ENCODE measurements at regions not wholly inside any gene's neighbourhood (a gene's known extent, or its start where the extent isn't known, plus 50 kb on each side); places are given as distances from the start of the nearest gene placed in this dataset.
"Not testable (repeated sequence)": the region's sequence is repeated elsewhere in the genome, so short reads cannot be mapped to it uniquely, and the experiment has no call there.

DNA sequence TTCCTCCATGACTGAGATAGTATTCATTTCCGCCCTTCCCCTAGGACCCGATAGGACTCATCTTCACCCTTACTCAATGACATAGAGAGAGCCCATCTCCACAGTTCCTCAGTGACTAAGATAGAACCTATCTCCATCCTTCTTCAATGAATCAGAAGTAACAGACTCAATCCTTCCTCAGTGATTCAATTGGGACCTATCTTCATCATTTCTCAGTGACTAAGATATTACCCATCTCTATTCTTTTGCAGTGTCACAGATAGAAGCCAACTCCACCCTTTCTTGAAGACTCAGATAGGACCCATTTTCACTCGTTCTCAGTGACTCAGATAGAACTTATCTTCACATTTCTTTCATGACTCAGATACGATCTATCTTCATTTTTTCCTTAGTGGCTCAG lies 164.6 kb downstream of the FBXO4 start:
- no peak for DNase-seq (ENCODE audit: low spot score)

DNA sequence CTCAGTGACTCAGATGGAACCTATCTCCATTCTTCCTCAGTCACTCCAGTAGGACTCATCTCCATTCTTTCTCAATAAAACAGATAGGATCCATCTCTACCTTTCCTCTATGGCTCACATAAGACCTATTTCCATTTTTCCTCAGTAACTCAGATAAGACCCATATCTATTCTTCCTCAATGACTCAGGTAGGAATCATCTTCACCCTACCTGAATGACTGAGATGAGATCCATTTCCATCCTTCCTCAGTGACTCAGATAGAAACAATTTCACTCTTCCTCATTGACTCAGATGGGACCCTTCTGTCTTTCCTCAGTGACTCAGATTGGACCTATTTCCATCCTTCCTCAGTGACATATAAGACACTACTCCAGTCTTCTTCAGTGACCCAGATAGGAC lies 165.1 kb downstream of the FBXO4 start:
- no peak for DNase-seq (ENCODE audit: low spot score)

DNA sequence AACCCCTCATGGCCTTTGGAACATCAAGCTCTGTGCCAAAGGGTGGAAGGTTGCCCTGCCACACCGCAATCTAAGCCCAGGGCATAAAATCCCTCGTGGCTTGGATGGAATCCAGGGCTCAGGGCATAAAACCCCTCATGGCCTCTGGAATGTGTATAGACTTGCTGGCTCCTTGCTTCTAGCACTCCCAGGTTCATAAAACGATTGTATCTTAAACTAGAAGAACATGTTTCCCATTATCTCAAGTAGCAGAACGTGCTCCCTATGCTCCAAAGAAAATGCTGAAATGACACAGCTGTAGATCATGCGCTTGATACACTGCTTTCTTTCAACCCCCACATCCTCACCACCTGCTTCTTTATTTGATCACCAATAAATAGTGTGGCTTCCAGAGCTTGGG lies 174.8 kb downstream of the FBXO4 start:
- DNase-seq (ENCODE audit: low spot score) = not testable (repeated sequence)

DNA sequence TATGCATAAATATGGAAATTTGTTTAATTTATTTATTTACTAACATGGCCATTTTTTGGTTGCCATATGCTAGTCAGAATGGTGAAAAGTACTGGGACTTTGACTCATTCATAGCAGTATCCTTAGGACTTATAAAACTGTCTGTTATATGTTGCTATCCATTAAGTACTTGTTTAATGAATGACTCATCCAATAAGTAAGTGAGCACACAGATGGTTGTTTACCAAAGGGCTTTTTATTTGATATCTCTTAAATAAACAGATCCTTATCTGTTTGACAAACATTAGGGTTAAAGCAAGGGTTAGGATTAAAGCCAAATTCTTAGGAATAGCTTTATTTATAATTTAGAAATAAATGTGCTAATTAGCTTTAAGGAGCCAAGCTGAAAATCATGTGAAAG lies 183.4 kb downstream of the FBXO4 start:
- peak; percentile 14 for DNase-seq (ENCODE audit: low spot score)

DNA sequence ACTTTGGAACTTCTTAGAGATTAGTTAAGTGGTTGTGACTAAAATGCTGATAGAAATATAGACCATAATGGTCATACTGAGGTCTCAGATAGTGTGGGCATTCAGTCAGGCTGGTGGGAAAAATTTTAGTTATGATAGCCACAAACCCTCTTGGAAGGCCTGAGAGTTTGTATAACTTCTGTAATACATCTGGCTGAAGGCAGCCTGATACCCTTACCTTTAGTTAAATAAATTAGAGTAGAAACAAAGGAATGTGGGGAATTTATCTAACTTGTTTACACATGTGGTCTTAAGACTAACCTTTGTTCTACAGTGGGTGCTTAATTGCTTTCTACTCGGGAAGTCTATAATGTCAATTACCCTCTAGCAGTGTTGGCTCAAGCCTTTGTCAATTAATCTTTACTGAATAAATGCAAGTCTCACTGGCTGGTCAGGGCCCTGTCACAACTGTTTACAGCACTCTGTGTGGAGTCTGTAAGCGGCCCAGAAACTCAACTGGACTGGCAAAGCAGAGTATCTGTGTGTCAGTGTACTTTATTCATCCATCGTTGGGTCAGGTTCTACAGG lies 184.0 kb downstream of the FBXO4 start:
- peak; percentile 17 for DNase-seq (ENCODE audit: low spot score)

DNA sequence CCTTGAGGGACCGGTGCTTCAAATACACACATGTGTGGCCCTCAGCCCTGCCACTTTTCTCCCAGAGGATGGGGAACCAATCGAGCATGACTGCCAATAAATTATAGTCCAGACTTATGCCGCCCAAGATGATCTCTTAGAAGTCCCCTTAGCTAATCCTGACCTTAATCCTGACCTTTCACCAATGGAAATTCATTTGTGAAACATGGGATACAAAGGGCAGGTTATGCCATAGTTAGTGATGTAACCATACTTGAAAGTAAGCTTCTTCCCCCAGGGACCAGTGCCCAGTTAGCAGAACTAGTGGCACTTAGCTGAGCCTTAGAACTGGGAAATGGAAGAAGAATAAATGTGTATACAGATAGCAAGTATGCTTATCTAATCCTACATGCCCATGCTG lies 190.6 kb downstream of the FBXO4 start:
- not testable (repeated sequence) for DNase-seq (ENCODE audit: low spot score)

DNA sequence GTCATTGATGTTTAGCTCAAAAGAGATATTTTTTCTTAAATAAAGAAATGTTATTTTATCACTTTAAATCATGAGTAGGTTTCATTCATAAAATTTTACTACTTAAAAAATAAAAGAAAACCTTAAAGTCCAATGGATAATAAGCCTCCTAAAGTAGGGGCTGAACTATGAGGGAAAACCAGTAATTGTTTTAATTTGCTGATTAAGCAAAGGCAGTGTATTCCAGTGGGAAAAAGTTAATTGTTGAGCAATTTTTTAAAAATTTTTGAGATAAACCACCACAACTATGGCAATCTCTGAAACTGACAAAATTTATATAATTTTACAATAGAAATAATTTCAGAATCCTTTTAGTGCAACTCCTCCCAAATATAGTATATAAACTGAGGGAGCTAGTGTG lies 195.0 kb downstream of the FBXO4 start:
- no peak for DNase-seq (ENCODE audit: low spot score)

DNA sequence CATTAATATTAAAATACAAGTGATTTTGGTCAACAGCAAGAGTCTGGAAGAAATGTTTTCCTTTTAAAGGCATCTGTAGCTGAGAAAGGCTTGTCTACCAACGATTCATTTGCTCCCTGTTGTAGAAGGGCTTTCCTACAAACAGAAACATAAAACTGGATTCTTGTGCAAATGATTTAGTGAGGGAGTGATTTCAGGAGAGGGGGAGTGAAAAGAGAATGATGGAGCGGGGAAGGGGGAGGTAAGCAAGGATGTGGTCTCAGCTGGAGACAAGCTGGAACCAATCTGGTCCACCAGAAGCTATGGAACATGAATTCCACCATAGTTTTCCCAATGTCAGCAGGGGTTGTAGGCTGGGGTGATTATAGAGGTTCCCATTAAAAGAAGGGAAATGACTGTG lies 196.3 kb downstream of the FBXO4 start:
- DNase-seq (ENCODE audit: low spot score) = no peak

DNA sequence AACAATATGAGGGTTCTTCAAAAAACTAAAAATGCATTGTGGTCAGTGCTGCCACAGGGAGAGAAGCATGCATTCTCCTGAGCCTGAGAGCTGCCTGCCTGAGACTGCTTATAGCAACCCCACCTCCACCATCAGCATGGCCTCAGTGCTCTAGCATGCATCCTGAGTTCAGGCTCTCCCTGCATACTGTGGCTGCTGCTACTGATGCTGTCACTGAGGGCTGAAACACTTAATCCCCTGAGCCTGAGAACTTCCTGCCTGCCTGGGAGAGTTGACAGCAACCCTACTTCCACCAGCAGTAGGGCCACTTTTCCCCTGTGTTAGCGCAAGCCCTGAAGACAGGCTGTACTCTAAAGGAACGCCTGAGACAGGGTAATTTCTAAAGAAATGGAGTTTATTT lies 206.0 kb downstream of the FBXO4 start:
- no peak for DNase-seq (ENCODE audit: low spot score)

DNA sequence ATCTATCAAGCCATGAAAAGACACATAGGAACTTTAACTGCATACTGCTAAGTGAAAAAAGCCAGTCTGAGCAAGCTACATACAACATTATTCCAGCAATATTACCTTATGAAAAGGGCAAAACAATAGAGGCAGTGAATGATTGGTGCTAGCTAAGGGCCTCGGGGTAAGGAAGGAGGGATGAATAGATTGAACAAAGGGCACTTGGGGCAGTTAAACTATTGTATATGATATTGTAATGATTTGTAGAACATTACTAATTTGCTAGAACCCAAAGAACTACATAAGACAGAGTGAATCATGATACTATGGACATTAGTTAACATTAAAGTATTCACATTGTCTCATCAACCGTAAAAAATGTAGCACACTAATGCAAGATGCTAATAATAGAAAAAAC lies 218.3 kb downstream of the FBXO4 start:
- no peak for DNase-seq (ENCODE audit: low spot score)

DNA sequence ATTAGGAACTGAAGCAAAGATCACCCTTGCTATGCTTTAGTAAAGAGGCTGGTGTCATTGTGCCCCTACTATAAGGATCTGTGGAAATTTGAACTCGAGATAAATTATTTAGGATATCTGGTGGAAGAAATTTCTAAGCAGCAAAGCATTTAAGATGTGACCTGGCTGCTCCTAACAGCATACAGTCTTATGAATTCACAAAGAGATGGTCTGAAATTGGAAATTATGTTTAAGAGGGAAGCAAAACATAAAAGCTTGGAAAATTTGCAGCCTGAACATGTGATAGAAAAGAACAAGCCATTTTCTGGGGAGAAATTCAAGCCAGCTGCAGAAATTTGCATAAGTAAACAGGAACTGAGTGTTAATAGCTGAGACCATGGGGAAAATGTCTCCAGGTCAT lies 223.7 kb downstream of the FBXO4 start:
- no peak for DNase-seq (ENCODE audit: low spot score)

DNA sequence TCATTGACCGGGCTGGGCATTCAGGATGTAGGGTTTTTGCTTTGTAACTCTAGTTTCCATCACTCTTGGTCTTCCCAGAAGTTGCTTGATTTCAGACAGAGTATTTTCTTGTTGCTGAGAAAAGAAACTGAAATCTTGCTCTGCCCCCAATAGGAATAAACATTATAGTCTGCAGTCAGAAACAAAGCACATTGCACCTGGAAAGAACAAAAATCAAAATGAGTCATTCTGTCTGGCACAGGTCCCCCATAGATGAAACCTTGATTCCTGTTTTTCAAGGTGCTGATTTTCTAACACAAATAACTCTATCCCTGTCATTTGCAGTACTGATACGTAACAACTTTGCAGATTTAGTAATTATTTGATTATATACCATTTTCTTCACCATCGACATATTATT lies 232.1 kb downstream of the FBXO4 start:
- DNase-seq (ENCODE audit: low spot score) = no peak

DNA sequence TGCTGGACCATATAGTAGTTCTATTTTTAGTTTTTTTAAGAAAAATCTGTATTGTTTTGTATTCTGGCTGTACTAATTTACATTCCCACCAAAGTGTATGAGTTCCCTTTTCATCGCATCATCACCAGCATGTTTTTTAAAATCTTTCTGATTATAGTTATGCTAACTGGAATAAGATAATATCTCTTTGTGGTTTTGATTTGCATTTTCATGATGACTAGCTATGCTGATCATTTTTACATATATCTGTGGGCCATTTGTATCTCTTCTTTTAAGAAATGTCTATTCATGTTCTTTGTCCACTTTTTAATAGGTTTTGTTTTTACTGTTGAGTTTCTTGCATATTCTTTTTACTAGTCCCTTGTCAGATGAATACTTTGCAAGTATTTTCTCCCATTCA lies 238.0 kb downstream of the FBXO4 start:
- DNase-seq (ENCODE audit: low spot score) = no peak

DNA sequence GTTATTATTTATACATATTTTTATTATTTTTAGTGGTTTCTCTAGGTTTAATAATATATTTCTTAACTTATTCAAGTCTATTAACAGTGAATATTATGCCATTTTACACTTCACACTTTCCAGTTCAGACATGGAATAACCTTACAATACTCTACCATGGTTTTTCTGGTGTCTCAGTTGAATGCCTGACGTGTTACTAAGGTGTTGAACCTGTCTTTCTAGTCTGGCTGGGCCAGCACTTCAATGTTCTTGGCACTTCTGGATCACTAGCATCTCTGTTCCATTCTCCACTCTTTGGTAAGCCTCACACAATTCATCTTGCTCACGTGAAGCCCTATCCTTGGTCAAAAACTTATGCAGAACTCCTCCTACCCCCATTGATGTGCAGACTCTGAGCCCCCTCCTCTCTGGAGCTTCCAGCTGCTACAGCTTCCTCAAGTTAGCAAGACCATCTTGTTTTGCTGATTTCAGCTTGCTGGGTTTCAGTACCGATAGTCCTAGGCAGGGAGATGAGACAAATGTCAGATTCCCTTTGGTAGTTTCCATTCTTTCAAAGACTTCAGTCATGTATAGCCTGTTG lies 243.1 kb downstream of the FBXO4 start:
- DNase-seq (ENCODE audit: low spot score) = no peak

DNA sequence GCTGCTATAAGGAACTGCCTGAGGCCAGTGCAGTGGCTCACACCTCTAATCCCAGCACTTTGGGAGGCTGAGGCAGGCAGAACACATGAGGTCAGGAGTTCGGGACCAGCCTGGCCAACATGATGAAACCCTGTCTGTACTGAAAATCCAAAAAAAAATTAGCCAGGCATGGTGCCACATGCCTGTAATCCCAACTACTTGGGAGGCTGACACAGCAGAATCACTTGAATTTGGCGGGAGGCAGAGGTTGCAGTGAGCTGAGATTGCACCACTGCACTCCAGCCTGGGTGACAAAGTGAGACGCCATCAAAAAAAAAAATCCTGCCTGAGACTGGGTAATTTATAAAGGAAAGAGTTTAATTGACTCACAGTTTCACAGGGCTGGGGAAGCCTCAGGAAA lies 247.1 kb upstream of the GHR start:
- not testable (repeated sequence) for DNase-seq (ENCODE audit: low spot score)

DNA sequence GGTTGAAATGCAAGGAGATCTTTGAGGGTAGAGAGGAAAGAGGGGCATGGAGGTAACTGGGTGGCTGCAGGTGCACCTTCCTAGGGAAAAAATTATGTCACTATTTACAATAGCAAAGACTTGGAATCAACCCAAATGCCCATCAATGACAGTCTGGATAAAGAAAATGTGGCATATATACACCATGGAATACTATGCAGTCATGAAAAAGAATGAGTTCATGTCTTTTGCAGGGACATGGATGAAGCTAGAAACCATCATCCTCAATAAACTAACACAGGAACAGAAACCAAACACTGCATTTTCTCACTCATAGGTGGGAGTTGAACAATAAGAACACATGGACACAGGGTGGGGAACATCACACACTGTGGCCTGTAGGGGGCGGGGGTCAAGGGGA lies 243.4 kb upstream of the GHR start:
- not testable (repeated sequence) for DNase-seq (ENCODE audit: low spot score)

DNA sequence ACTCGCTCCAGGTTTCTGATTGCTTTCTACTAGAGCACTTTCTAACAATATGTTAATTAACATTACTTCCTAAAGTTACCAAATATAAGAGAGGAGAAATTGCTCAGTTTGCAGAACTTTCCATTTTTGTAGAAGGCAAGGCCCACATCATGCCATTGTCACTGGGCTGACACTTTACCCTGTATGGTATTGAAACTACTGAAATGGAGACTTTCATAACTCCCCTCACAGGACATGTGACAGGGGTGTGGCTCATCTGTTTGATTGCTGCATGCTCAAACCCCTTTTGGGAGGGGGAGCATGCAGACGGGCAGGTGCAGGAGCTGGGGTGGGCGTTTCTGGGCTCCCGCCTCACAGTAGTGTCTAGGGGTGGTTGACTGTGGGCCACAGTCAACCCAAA lies 206.3 kb upstream of the GHR start:
- DNase-seq (ENCODE audit: low spot score) = no peak

DNA sequence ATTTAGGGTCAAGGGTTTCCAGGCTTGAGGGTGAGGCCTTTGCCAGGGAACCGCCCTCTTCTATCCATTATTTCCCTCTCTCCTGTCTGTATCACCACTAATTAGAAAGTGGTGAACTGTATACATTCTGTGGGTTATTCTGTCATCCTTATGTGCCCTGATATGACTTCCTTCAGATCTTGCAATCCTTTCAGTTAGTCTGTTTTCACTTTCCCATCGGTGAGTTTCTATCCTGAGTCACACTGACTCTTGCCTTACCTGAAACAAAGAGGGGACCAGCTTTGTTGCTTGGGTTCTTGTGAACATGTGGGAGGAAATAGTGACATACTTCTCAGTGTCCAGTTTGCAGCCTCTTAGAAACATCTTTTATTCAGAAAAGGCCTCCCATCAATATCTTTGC lies 205.4 kb upstream of the GHR start:
- no peak for DNase-seq (ENCODE audit: low spot score)

DNA sequence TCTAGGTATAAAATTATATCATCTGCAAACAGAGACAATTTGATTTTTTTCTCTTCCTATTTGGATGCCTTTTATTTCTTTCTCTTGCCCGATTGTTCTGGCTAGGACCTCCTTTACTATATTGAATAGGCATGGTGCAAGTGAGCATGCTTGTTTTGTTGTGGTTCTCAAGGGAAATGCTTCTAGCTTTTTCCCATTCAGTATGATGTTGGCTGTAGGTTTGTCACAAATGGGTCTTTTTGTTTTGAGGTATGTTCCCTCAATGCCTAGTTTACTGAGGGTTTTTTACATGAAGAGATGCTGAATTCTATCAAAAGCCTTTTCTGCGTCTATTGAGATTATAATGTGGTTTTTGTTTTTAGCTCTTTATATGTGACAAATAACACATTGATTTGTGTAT lies 198.2 kb upstream of the GHR start:
- no peak for DNase-seq (ENCODE audit: low spot score)

DNA sequence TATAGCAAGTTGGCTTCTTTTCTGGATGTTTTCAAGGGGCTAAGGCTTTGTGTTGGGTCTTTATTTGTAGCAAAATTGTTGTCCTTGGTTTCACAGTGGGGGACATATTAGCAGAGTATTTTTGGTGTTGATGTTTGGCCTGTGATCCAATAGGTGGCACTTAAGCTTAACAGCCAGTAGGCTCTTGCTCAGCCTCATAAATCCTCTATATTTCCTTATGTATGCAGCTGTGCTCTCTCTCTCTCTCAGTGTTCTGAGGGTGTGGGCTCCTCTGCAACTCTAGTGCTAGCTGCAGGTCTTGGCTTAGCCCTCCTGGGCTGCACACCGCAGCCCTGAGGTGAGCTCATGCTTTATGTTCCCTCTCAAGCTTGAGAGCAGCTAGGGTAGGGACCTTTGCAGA lies 195.0 kb upstream of the GHR start:
- no peak for DNase-seq (ENCODE audit: low spot score)

DNA sequence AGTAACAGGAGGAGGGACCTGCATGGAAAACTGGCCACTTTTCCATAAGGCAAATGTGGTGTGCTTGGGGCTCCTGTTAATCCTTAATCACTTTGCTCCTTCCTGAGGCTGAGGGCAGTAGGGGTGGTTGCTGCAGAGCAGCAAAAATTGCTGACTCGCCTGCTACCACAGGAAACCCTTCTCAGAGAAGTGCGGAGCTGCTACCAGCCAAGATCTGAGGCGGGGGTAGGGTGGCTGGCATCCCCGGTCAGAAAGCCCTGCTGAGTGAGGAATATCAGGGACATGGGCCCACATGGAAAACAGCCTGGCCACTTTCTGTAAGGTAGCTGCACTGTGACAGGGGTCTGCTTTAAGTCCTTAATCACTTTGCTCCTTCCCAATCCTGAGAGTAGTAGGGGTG lies 192.4 kb upstream of the GHR start:
- DNase-seq (ENCODE audit: low spot score) = no peak

DNA sequence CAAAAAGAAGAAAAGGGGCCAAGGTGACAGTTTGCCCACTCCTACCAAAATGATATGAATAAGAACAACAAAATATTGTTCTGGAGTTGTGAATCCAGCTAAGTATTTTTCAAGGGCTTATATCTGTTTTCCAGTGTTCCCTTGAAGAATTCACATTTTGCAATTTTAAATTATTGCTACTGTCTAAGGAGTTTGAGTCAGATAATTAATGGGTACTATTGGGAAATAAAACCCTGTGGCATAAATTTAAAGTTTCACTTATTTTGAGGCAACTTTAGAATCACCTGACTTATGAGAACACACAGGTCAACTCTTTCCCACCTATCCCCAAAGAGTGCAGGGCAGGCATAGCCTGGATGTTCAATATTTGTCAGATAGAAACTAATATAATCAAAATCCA lies 188.0 kb upstream of the GHR start:
- no peak for DNase-seq (ENCODE audit: low spot score)

DNA sequence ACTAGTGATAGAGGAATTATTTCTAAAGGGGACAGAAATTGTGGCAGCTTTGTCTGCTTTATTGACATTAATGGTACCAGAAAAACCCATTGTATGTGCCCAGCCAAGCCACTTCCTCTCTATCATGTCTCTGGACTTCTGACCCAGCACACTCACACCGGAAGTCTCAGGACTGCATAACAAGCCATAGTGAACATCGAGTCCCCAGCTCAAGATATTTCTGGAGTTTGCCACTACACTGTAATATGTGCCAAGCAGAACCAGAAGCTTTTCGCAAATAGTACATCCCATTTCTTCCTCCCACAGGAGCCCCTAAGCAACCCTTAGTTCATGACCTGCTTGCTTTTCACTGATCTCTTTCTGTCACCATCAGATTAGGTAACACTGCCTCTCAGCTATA lies 187.4 kb upstream of the GHR start:
- no peak for DNase-seq (ENCODE audit: low spot score)

DNA sequence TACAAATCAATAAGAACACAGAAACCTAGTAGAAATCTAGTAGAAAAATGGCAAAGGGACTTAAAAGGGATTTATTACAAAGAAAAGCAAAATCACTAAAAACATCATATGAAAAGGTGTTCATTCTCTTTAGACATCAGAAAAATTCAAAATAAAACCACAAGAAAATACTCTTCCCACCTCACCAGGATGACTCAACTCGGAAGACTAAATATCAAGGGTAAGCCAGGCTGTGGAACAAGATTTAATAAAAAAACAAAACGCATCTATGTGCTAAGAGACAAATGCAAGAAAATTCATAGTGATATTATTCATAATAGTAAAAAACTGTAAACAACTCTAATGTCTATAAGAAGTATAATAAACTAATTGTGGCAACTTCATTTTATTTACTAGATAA lies 181.6 kb upstream of the GHR start:
- DNase-seq (ENCODE audit: low spot score) = no peak

All from H4 (cell line).